Endometrium (tissue), 2 donors: ENCODE measurements at regions not wholly inside any gene's neighbourhood (a gene's known extent, or its start where the extent isn't known, plus 50 kb on each side); places are given as distances from the start of the nearest gene placed in this dataset.

Experiments used
- FAIRE-seq: peaks from 2 replicates; lab custom pipeline; 2012; peaks lifted over from hg19 to GRCh38; lab: Jason Lieb, UNC
- donor health status: control.
- donor health status: control.

DNA sequence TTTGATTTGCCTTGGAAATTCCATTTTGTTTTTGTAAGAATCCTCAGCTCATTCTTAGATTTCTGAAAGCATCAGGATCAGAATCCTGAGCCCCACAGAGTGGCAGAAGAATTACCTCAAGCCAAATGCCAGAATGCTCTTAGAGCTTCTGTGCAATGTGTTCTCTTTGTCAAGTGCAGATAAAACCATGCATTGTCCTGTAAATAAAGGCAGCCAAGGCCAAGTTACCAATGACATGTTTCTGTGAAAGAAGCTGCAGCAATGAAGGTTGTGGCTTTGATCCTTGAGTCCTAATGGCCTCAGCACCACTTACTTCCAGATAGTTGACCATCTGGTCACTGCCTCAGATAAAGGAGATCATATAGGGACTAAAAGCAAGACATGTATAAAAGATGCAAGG is 343.3 kb upstream of the AKR1E2 start:
- FAIRE-seq, result no peak

DNA sequence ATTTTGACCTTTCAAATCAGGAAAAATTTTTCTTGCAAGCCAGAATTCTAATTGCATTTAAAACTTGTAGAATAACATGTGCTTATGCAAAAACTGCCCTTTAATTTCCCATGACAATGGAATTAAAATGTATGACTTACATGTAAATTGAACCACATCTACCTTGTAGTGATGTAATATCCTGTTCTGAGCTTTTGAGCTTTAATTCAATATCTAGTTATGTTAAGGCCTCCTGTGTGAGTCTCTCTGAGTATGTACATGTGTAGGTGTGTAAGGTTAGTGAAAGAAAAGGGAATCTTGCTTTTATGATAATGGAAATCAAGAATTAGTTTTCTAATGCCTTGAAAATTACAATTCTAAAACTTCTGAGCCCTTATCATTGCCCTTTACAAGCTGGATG is 344.8 kb upstream of the AKR1E2 start:
- no peak for FAIRE-seq

DNA sequence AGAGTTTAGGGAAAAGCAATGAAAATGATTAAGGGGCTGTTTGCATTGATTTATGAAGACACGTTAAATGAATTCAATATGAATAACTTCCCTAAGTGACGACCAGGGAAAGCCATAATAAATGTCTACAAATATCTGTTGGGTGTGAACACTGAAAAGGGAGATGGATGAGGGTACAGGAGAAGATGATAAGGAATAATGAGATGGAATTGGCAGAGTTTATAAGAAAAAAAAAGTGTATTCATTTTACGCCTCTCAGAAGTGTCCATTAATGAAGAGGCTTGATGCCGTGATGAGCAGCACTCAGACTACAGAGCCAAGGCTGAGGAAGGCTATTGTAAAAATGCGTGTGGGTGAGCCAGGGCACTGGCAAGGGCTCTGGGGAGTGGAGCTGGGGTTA is 346.7 kb upstream of the AKR1E2 start:
- FAIRE-seq, result no peak

DNA sequence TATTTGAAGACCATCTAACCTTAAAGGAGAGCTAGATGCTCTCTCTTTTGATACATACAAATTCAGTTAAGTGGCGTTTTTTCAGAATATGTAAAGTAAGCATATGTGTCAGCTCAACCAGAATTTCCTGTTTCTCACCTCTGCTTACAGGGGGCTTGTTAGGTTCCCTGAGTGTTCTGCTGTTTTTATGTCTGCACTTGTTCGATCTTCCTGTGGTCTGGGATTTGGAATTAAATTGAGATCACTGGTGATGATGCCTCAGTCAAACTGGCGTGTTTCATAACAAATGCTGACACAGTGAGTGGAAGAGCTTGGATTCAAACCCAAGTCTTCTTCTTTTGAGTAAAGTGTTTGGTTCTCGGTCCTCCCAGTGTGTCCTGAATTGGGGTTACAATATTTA is 348.3 kb upstream of the AKR1E2 start:
- no peak for FAIRE-seq

DNA sequence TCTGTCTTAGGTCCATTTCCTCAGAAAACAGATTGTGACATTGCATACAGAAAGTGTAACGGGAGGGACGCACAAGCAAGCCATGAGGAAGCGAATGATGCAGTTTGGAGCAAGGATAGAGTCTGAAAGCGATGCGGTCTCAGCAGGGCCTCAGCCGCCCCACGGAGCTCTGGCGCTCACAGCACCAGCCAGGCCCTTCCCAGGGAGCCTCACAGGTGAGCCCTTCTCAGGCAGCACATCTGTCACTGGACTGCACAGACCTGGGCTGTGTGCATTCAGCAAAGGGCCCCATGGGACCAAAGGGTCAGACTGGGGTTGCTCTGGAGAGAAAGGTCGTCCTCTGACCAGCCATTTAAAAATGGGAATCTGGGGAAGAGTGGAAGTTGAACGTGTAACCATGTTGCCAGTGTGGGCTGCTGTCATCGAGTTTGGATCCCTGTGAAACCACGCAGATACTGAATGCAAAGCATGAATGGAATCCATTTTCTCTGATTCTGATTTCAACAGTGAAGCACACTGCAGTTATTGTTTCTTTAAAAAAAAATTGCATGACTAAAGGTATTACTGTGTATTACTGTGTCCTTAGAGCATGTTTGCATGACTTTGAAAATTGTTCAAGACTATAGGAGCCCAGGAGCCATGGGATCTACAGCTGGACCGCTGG is 350.0 kb upstream of the AKR1E2 start:
- no peak for FAIRE-seq

DNA sequence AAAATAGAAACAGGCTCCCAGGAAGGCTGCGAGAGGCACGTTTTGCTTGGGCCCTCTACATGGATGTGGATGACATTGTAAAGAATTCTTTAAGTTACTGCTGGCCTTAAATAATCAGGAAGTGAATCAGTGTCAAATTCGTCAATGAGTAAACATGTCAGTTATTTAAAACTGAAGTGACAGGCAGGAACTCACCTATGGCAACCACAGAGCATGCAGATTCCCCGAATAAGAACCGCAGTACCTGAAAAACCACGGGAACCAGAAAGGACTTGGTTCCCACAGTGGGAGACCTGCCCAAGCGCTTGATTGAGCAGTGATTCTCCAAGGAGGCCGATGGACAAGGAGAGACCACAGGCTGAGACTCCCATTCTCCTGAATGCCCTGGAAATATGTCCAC is 351.2 kb upstream of the AKR1E2 start:
- no peak for FAIRE-seq

DNA sequence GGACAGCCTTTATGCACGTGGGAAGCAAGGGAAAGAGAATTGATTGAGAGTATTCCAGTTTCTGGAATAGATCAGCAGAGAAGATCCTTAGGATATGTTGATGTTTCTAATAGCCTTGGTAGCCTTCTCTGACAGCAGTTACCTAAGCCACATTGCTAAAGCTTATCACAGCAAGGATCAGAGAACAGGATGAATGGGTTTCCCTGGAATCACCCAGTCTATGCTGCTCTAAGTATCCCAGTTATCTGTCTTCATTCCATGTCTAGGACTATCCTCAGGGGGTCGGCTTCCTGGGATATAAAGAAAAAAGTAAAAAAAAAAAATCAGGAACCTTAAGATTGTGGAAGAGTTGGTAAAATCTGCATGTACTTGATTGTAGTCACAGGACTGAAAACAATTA is 352.0 kb upstream of the AKR1E2 start:
- no peak for FAIRE-seq

DNA sequence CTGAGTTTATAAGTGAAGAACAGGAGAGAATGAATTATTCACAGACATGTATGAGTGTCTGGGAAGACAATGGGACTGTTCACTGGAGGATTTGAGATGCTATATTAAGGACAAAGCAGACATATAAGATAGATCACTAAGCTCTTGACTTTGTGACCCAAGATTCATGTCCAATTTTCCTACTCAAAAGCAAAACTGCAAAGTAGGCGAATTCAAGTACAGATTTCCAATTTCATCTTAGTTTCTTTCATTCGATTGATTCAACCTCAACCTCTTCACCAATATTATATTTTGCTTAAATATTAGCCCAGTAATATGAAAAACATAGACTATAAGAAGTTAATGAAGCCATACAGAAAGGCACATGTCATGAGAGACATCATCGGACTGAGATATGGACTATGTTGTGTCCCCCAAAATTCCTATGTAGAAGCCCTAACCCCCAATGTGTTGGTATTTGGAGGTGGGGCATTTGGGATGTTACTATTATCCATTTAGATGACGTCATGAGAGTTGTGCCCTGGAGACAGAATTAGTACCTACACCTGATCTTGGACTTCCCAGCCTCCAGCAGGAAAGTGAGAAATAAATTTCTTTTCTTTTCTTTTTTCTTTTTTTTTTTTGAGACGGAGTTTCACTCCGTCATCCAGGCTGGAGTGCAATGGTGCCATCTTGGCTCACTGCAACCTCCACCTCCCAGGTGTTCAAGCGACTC is 353.7 kb upstream of the AKR1E2 start:
- FAIRE-seq, result no peak

DNA sequence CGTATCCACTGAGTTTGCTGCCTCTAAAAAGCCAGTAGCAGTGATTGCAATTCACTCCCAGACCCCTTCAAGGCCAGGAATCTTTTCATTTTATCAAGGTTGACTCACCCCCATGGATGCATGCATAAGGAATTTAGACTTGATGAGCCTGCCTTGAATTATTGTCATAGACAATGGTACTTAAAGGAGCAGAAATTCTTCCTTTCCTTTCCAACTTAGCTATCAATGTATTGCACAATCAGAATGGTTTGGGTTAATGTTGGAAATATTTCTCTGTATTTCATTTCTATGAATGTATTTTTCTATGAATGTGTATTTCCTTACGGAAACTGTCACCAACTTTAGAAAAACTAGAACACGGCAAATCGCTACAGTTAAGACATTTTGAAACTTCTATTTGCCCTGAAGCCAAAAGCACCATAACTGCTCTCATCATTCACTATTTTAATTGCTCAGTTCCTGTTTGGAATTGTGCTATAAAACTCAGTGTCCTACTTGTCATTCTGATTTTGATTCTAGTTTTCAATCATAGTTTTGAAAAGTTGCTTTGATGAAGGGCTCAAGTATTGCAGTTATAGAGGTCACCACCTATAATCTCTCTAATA is 355.7 kb upstream of the AKR1E2 start:
- no peak for FAIRE-seq

DNA sequence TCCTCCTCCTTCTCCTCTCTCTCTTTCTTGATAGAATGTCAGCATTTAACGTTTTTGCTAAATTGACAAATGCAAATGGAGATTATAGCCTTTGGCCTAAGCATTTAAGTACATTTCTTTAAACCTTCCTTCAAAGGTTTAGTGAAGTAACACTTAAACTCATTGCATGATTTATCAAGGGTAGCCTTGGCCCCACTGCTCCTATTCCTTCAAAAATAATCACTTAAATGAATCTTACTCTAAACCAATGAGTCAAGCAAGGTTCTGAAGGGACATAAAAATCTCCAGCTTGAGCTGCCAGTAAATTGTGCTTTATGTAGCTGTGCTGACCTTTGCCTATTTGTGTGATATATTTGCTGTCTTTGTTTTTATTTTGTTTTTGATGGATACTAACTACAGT is 358.5 kb upstream of the AKR1E2 start:
- FAIRE-seq, result no peak

DNA sequence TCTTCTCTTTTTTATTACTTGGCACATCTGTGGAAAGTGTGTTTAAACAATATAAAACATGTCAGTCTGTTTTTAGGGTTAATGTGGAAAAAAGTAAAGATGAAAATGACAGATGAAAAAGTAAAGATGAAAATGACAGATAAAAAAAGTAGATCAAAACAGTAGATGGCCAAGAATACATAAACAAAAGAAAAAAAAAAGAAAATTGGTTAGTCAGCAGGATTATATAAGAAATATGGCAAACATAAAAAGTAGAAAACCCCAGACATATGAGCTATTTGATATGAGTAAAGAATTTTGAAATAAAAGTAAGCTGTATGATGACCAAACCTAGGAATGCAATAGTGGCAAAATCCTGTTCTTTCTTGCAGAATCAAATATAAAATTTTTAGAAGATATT is 365.7 kb upstream of the AKR1E2 start:
- FAIRE-seq, result no peak

DNA sequence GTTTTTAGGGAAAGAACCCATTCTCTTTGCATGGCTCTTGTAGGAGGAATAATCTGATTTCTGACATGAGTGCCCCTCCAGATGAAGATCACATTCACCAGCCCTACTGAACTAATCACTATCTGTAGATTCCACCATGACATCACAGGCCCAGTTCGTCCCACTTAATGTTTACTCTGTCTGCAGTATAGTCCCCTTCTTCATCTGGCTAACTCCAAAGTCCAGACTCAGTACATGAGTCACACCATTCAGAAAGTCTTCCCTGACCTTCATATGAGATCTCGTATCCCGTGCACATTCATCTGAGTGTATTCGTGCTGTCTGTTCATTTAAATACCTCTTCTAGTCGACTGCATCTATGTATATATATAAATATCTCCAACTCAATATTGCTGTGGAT is 366.5 kb upstream of the AKR1E2 start:
- FAIRE-seq, result no peak

DNA sequence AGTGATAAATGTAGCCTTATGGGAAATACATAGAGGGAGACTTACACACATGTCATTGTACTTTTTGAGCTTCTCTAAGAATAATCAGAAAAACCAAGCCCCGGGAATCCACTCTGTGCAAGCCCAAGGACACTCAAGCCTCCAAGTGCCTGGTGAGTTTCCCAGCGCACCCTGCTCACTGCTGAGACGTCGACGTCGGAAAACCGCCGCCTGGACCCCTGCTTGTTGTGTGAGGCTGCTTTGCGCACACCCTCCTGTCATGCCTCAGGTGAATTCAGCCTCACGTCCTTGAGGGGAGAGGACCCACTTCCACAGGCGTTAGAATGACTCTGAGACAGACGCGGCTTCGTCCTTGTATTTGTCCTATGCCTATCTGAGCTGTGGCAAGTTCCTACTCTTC is 368.4 kb upstream of the AKR1E2 start:
- FAIRE-seq, result no peak

DNA sequence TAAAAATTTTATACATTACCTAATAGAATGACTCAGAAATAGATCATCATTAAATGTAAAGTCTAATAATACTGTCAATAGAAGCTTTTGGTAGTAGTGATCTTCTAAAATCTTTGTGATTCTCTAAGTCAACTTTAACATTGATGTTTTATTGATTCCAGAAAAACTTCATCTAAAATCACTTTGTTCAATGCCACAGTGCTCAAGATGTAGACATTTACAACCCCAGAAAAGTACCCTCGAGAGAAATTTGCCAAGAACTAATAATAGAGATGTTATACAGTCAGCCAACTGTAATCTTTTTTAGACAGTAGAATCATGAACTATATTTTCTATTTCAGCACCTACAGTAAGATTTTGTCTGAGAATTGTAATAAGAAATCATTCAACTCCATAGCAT is 369.2 kb upstream of the AKR1E2 start:
- FAIRE-seq, result no peak

DNA sequence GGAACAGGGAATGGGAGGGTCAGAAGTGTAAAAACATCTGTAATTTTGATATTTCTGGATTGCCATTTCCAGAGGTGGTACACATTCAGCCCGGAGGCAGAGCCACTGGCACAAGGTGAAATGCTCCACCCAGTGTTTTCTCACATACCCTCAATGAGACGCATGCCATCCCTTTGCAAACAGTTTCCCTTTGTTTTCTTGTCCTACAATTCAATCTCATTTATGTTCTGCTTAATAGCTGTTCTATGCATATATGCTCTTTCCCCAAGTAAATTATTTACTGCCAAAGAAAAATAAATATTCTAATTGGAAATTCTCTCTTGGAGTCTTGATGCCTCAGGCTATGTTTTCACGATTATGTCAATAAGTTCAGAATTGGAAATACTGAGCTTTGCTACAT is 369.7 kb upstream of the AKR1E2 start:
- no peak for FAIRE-seq

DNA sequence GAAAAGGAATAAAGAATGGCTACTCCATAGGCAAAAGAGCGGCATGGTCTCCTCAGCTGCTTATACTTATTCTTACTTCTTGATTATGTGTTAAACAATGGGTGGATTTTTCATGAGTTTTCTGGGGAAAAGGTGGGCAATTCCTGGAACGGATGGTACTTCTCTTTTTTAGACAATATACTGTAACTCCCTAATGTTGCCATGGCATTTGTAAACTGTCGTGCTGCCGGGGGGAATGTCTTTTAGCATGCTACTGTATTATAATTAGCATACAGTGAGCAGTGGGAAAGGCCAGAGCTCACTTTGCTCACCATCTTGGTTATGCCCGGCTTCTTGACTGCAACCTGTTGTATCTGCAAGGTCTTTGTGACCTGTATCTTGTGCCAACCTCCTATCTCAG is 372.1 kb upstream of the AKR1E2 start:
- no peak for FAIRE-seq

DNA sequence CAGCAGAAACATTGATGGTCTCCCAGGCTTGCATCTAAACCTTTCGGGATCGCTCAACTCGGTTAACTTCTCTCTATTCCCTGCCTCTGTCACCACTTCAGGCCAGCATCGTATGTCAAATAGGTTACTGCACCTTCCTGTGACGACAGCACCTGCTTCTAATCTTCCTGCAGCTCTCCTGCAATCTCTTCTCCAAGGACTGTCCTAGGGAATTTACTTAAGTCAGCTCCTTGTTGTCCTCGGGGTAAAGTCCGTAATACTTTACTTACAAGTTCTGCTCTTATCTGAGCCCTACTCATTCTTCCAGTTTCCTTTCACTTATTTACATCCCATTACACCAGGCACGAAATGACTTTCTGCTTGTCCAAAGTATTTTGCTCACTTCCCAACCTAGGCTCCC is 372.7 kb upstream of the AKR1E2 start:
- no peak for FAIRE-seq

DNA sequence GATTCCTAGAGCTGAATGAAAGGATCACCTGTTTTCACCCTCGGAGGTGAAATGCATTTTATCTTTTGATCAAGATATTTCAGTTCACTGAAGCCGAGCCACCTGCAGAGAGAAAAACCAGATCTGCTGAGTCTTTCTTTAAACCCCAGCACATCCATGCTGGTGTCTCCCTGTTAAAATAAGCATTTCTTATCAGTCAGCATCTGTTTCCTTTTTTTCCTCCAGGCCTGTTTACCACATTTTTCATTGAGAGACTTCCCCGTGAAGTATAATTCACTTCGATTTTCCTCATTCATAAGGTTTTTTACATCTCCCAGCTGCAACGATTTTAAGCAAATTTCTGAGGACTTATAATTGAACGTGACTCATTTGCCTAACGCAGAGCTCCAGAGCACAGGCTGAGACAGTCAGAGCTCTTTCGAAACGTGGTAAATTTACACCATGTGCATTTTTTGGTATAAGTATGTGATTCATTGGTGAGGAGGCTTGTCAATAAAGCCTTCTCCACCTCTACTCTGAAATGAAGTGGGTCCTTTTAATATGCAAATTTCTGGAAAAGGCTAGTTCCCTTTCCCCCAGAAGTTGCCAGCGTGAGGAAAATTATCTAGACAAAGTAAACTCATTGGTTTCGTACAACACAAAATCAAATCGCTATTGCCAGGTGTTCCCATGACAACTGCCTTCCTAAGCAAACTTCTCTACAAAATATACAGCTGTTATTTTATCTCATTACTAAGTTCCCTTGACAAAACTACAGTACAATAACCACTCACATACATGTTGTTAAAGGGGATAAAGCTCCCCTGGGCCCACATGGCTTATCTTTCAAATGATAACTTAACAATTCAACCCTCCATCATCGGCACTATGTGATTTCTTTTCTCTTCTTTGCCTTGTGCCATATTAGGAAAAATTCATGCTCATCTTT is 374.8 kb upstream of the AKR1E2 start:
- FAIRE-seq, result peak; percentile 23

DNA sequence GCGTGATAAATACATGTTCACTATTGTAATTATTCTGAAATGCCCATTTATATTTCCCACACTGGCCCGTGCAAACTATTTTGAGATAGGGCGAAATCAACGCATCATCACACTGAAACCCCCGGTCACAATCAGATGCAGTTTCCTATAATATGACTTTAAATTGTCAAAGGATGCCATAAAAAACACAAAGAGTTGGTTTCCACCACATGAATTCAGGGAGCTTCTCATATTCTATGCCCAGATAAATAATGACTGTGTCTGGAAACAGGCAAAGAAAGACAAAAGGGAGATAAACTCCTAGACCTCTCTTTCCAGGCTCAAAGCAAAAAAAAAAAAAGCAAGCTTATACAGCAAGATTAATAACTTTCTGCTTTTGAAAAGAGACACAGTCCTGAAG is 375.8 kb upstream of the AKR1E2 start:
- FAIRE-seq, result no peak

DNA sequence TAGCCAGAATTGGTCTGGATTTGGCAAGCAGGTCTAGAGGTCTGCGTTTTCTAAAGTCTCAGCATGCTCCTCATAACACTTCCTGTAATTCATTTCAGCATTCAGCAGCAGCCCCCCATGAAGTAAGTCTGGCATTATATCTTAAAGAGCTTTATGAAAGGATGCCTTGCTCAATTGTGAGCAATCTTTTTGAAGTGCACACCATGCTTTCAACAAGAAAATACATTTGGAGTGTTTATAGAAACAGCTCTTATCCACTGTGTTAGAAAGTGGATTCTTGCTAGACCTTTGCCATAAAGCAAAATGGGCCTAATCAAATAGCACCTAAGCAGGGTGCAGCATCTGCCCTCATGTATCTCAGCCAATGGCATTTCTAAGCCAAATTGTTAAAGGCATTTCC is 378.0 kb upstream of the AKR1E2 start:
- FAIRE-seq, result no peak

DNA sequence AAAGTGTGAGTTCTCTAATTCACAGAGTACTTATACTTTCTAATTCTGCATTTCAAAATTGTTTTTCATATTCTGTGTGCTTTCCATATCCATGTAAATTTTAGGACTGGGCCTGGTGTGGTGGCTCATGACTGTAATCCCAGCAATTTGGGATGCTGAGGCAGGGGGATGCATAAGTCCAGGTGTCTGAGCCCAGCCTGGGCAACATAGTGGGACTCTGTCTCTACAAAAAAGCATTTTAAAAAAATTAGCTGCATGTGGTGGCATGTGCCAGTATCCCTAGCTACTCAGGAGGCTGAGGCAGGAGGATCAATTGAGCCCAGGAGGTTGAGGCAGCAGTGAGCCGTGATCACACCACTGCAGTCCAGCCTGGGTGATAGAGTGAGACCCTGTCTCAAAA is 382.6 kb upstream of the AKR1E2 start:
- FAIRE-seq, result no peak

DNA sequence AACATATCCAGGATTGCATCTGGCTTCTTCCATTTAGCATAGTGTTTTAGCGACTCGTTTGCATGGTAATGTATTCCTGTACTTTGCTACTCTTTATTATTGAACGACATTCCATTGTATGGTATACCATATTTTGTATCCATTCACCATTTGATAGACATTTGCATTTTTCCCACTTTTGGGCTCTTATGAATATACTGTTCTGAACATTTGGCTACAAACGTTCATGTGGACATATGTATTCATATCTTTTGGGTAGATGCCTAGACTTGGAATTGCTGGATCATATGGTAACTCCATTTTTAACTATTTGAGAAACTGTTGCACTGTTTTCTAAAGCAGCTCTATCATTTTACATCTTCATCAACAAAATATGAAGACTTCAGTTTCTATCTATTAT is 383.7 kb upstream of the AKR1E2 start:
- no peak for FAIRE-seq

DNA sequence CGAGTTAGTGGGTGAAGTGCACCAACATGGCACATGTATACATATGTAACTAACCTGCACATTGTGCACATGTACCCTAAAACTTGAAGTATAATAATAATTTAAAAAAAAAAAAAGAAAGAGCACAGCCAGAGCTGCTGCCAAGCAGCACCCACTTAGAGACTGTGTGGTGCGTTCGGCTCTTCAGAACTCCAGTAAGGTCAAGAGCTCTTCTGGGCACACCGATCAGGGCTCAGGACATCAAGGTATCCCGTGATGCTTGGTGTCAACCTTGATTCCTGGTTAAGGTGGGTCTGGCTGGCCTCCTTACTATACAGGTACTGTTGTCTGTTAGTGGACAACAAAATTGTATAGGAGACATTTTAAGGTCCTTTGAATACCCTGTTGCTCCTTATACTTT is 385.7 kb upstream of the AKR1E2 start:
- FAIRE-seq, result no peak
